Mesenchymal stem cell (in vitro differentiated cells and primary cell): ENCODE measurements at regions not wholly inside any gene's neighbourhood (a gene's known extent, or its start where the extent isn't known, plus 50 kb on each side); places are given as distances from the start of the nearest gene placed in this dataset.

Experiments used
- DNase-seq: peaks from one replicate; pipeline ENCODE4 v3.0.0-alpha.2; 2013
- H2AFZ ChIP-seq: one replicate; pipeline ENCODE4 v1.6.1; 2013; ENCODE audit warnings: low read depth, mild to moderate bottlenecking, control low read depth, inconsistent platforms, low read length, moderate library complexity
- H2AK5ac ChIP-seq: 2 replicates; pipeline ENCODE4 v1.6.1; 2013; ENCODE audit warnings: low read length, moderate library complexity, mild to moderate bottlenecking, inconsistent platforms; ENCODE audit not compliant: severe bottlenecking
- H2BK120ac ChIP-seq: one replicate; pipeline ENCODE4 v1.6.1; 2013; ENCODE audit warnings: low read depth, mild to moderate bottlenecking, inconsistent platforms, low read length, moderate library complexity
- H2BK12ac ChIP-seq, 2 experiments: one replicate each; pipeline ENCODE4 v1.6.1; 2013; ENCODE audit warnings: inconsistent platforms in 2 of 2, low read length in 2 of 2, mild to moderate bottlenecking in 2 of 2, moderate library complexity in 2 of 2, control low read depth in 1 of 2
- H2BK15ac ChIP-seq: one replicate; pipeline ENCODE4 v1.6.1; 2013; ENCODE audit warnings: mild to moderate bottlenecking, low read depth, inconsistent platforms; ENCODE audit not compliant: poor library complexity, severe bottlenecking
- H2BK5ac ChIP-seq: 2 replicates; pipeline ENCODE4 v1.6.1; 2013; ENCODE audit warnings: low read depth, mild to moderate bottlenecking, low read length, control low read depth, inconsistent platforms; ENCODE audit not compliant: poor library complexity, severe bottlenecking
- H3K14ac ChIP-seq, 2 experiments: one replicate each; pipeline ENCODE4 v1.6.1; 2013; ENCODE audit warnings: inconsistent platforms in 2 of 2, low read length in 2 of 2, control low read depth in 1 of 2, mild to moderate bottlenecking in 1 of 2, moderate library complexity in 1 of 2
- H3K18ac ChIP-seq, 2 experiments: one replicate each; pipeline ENCODE4 v1.6.1; 2013; ENCODE audit warnings: inconsistent platforms in 2 of 2, low read length in 2 of 2, control low read depth in 1 of 2, low read depth in 1 of 2, mild to moderate bottlenecking in 1 of 2
- H3K23ac ChIP-seq, 2 experiments: one replicate each; pipeline ENCODE4 v1.6.1; 2013; ENCODE audit warnings: inconsistent platforms in 2 of 2, low read length in 2 of 2, mild to moderate bottlenecking in 2 of 2, moderate library complexity in 2 of 2, control low read depth in 1 of 2
- H3K27ac ChIP-seq: 2 replicates; pipeline ENCODE4 v1.5.1; 2013; ENCODE audit warnings: mild to moderate bottlenecking, moderate library complexity, low read length, control low read depth, inconsistent platforms; ENCODE audit not compliant: poor library complexity, severe bottlenecking
- H3K27me3 ChIP-seq, 2 experiments: 2 replicates each; pipeline versions ENCODE4 v1.6.1 to v1.7.0; 2013; ENCODE audit warnings: low read length in 2 of 2, mild to moderate bottlenecking in 2 of 2, moderate library complexity in 2 of 2, control low read depth in 1 of 2, inconsistent platforms in 1 of 2; ENCODE audit not compliant: control insufficient read depth in 1 of 2, insufficient read depth in 1 of 2
- H3K36me3 ChIP-seq, 2 experiments: 2 replicates each; pipeline versions ENCODE4 v1.6.1 to v1.7.0; 2013; ENCODE audit warnings: low read length in 2 of 2, control low read depth in 1 of 2, inconsistent platforms in 1 of 2, low read depth in 1 of 2, mild to moderate bottlenecking in 1 of 2; ENCODE audit not compliant: insufficient read depth in 2 of 2, control insufficient read depth in 1 of 2
- H3K4ac ChIP-seq, 2 experiments: one replicate each; pipeline ENCODE4 v1.6.1; 2013; ENCODE audit warnings: inconsistent platforms in 2 of 2, low read length in 2 of 2, mild to moderate bottlenecking in 2 of 2, moderate library complexity in 2 of 2, control low read depth in 1 of 2, low read depth in 1 of 2
- H3K4me1 ChIP-seq: 2 replicates; pipeline ENCODE4 v1.6.1; 2013; ENCODE audit warnings: low read depth, low read length, control low read depth; ENCODE audit not compliant: control insufficient read depth, insufficient read depth
- H3K4me2 ChIP-seq: 2 replicates; pipeline ENCODE4 v1.6.1; 2013; ENCODE audit warnings: low read length, mild to moderate bottlenecking, inconsistent platforms; ENCODE audit not compliant: poor library complexity, severe bottlenecking
- H3K4me3 ChIP-seq, 2 experiments: 2 replicates each; pipeline versions ENCODE4 v1.5.1 to v1.7.0; 2013; ENCODE audit warnings: low read length in 2 of 2, mild to moderate bottlenecking in 2 of 2, control low read depth in 1 of 2, low read depth in 1 of 2; ENCODE audit not compliant: insufficient read depth in 1 of 2
- H3K79me1 ChIP-seq: replicated peaks from 2 replicates; pipeline ENCODE4 v1.6.1; 2013; ENCODE audit warnings: mild to moderate bottlenecking, control low read depth, low read length, inconsistent platforms; ENCODE audit not compliant: poor library complexity, severe bottlenecking
- H3K9ac ChIP-seq: 2 replicates; pipeline ENCODE4 v1.7.0; 2013; ENCODE audit warnings: mild to moderate bottlenecking, low read length, moderate library complexity
- H3K9me3 ChIP-seq: 2 replicates; pipeline ENCODE4 v1.7.0; 2013; ENCODE audit warnings: mild to moderate bottlenecking, low read length; ENCODE audit not compliant: control insufficient read depth
- H4K8ac ChIP-seq: one replicate; pipeline ENCODE4 v1.6.1; 2013; ENCODE audit warnings: inconsistent platforms, mild to moderate bottlenecking, low read length, moderate library complexity
- H4K91ac ChIP-seq: one replicate; pipeline ENCODE4 v1.6.1; 2013; ENCODE audit warnings: mild to moderate bottlenecking, low read length, inconsistent platforms
- WGBS: methylation state at CpG from one replicate; pipeline ENCODE4 v1.1.7; 2013; ENCODE audit warnings: mixed read lengths; 5-methylcytosine and 5-hydroxymethylcytosine counted together

DNA sequence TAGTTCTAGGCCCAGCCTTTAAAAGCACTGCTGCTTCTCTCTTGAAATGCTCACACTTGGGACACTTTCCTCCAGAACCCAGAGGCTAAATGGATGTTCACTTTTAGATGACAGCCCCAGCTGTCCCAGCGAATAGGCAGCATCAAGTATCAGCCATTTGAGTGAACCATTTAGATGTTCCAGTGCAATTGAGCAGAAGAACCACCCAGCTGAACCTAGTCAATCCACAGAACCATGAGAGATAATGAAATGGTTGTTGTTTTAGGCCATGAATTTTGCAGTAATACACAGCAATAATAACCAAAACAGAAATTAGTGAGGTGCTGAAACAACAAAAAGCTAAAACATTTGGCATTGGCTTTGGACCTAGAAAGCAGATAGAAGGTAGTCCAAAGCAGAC is 273.9 kb downstream of the ETV1 start:
- WGBS, result 88% methylated on average over 1 of the region's 1 CpG
- Histone ChIP-seq H3K27ac (no peak overlapping the region), H4K91ac (no peak overlapping the region), H3K4me1 (no peaks in the 10 kb centered on the region), H3K4me3 (no peak overlapping the region), H2BK12ac (no peak overlapping the region), H3K14ac (no peak overlapping the region), H3K36me3 (no peaks in the 10 kb centered on the region), H3K27me3 (no peaks in the 10 kb centered on the region), H3K4me2 (no peak overlapping the region), H2BK120ac (no peak overlapping the region), H4K8ac (no peak overlapping the region), H2BK15ac (no peak overlapping the region), H3K79me1 (no peaks in the 10 kb centered on the region), H3K23ac (no peak overlapping the region), H3K9me3 (peaks cover 10% of the 10 kb centered on the region), H2AFZ (no peak overlapping the region), H3K9ac (no peak overlapping the region), H2AK5ac (no peak overlapping the region), H2BK5ac (no peak overlapping the region), H3K18ac (no peak overlapping the region), H3K4ac (no peak overlapping the region)
- no peak for DNase-seq

DNA sequence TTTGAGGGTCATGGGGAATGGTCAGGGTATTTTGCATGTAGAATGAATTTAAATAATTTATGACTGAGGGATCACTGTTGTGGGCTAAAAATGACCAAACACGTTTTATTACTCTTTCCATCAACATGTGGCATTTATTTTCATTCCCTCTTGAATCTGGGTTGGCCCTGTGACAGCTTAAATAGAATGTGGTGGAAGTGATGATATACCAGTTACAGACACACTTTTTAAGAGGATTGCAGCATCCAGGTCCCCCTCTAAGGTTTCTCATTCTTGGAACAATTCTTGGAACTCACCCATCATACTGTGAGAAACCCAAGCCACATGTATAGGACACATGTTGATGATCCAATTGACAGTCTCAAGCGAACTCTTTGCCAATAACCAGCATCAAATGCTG is 272.4 kb downstream of the ETV1 start:
- H3K4ac ChIP-seq, result no peak overlapping the region
- H2AFZ ChIP-seq, result no peak overlapping the region
- no peak overlapping the region for H3K9ac ChIP-seq
- H3K18ac ChIP-seq, result no peak overlapping the region
- peaks cover 10% of the 10 kb centered on the region for H3K9me3 ChIP-seq
- no peak overlapping the region for H4K8ac ChIP-seq
- H4K91ac ChIP-seq, result no peak overlapping the region
- no peaks in the 10 kb centered on the region for H3K27me3 ChIP-seq
- no peaks in the 10 kb centered on the region for H3K79me1 ChIP-seq
- no peaks in the 10 kb centered on the region for H3K36me3 ChIP-seq
- no peak overlapping the region for H2BK12ac ChIP-seq
- no peak overlapping the region for H2BK120ac ChIP-seq
- no peak overlapping the region for H3K4me2 ChIP-seq
- no peak overlapping the region for H2BK15ac ChIP-seq
- H3K14ac ChIP-seq, result no peak overlapping the region
- no peaks in the 10 kb centered on the region for H3K4me1 ChIP-seq
- H2BK5ac ChIP-seq, result no peak overlapping the region
- WGBS, result 96% methylated on average over 1 of the region's 2 CpGs
- no peak overlapping the region for H2AK5ac ChIP-seq
- H3K23ac ChIP-seq, result no peak overlapping the region
- no peak for DNase-seq
- no peak overlapping the region for H3K4me3 ChIP-seq
- H3K27ac ChIP-seq, result no peak overlapping the region

DNA sequence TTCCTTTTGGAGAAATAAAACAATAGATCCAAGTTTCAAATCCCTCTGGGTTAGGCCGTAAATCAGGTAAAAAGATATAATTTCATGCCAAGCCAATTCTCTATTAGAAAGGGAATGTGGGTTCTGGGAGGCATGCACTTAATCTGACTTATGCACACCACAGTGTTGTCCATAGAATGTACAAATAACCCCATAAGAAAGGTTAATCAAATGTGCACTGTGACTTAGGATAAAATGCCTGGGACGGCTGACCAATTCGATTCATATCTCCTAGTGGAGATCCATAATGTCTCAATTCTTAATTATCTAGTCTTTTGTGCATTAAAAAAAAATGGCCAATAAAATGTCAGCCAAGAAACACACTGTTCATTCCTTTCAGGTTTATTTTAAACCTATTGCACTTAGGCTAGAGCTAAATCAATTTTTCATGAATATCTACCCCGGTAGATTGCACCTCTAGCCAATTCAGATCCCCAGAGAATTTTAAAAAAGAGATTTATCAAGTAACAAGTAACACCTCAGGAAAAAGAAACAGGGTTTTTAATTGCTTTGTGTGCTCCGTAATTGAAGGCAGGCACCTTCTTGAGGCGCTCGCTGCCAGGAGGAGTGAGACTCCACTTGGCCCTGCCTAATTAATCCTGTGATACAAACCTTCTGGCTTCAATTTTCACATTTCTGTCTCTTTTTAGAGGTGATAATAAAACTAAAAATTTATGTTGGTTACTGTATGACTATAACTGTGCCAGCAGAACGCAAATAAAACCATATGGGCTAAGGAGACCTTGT is 265.1 kb downstream of the ETV1 start:
- Histone ChIP-seq H2AK5ac (no peak overlapping the region), H2BK5ac (no peak overlapping the region), H3K79me1 (no peaks in the 10 kb centered on the region), H3K14ac (no peak overlapping the region), H3K9ac (no peak overlapping the region), H4K91ac (no peak overlapping the region), H4K8ac (no peak overlapping the region), H3K23ac (no peak overlapping the region), H3K4me3 (no peak overlapping the region), H2BK120ac (no peak overlapping the region), H3K4ac (no peak overlapping the region), H2BK12ac (no peak overlapping the region), H2AFZ (no peak overlapping the region), H3K4me2 (no peak overlapping the region), H3K18ac (no peak overlapping the region), H3K4me1 (no peaks in the 10 kb centered on the region), H3K27ac (no peak overlapping the region), H3K9me3 (no peaks in the 10 kb centered on the region), H3K36me3 (no peaks in the 10 kb centered on the region), H3K27me3 (no peaks in the 10 kb centered on the region), H2BK15ac (no peak overlapping the region)
- no peak for DNase-seq
- WGBS, result 95% methylated on average over 4 of the region's 8 CpGs

DNA sequence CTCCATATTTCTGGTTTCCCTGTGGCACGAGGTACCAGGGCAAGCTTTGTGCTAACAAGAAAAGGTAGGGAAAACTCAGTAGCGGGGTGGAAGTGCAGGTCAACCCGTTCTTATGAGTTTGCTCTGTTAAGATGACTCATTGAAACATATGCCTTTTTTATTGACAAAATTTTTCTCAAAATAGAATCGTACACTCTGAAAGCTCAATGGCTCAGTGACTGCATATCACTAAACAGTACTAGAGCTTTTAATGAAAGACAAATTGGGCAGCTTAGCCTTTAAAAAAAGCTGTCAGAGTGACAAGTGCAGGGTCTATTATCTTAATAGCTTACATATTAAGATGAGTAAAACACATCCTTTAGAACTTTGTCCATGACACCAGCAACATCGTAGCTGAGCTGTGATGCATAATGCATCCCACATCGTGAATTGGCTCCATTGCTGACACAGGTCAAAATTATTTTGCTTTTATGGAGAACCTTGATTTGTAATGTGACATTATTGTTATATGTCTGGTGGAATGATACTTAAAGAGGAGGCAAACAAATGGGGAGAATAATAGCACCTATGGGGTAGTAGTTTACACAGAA is 264.4 kb downstream of the ETV1 start:
- Histone ChIP-seq H2AK5ac (no peak overlapping the region), H3K27ac (no peak overlapping the region), H3K14ac (no peak overlapping the region), H3K9me3 (no peaks in the 10 kb centered on the region), H2BK120ac (no peak overlapping the region), H3K36me3 (no peaks in the 10 kb centered on the region), H3K18ac (no peak overlapping the region), H3K23ac (no peak overlapping the region), H2BK15ac (no peak overlapping the region), H3K4ac (no peak overlapping the region), H2AFZ (no peak overlapping the region), H2BK5ac (no peak overlapping the region), H4K91ac (no peak overlapping the region), H3K27me3 (no peaks in the 10 kb centered on the region), H2BK12ac (no peak overlapping the region), H3K4me1 (no peaks in the 10 kb centered on the region), H3K79me1 (no peaks in the 10 kb centered on the region), H3K9ac (no peak overlapping the region), H4K8ac (no peak overlapping the region), H3K4me2 (no peak overlapping the region), H3K4me3 (no peak overlapping the region)
- 99% methylated on average over 5 of the region's 6 CpGs for WGBS
- no peak for DNase-seq
